Neutrophil (primary cell): ENCODE measurements at regions not wholly inside any gene's neighbourhood (a gene's known extent, or its start where the extent isn't known, plus 50 kb on each side); places are given as distances from the start of the nearest gene placed in this dataset.

Experiments
- H3K27ac ChIP-seq: fragments of 200-600 bp; sonication (generic); 2 replicates; pipeline ENCODE4 v1.5.1; 2016; ENCODE audit warnings: mild to moderate bottlenecking, moderate library complexity
- H3K27me3 ChIP-seq: fragments of 200-600 bp; sonication (generic); 2 replicates; pipeline ENCODE4 v1.6.0; 2016; ENCODE audit warnings: mild to moderate bottlenecking
- H3K36me3 ChIP-seq: fragments of 200-600 bp; sonication (generic); 2 replicates; pipeline ENCODE4 v1.5.1; 2017
- H3K4me1 ChIP-seq, 2 experiments: fragments of 200-600 bp in 1 of 2; sonication (generic) in 1 of 2; 1 replicate in 1 of 2; 2 replicates in 1 of 2; pipeline versions ENCODE4 v1.5.1 to v1.6.1; 2013 to 2016; ENCODE audit warnings: low read depth in 1 of 2, low read length in 1 of 2, mild to moderate bottlenecking in 1 of 2, moderate library complexity in 1 of 2; ENCODE audit not compliant: control insufficient read depth in 1 of 2, insufficient read depth in 1 of 2
- H3K4me3 ChIP-seq, 2 experiments: fragments of 200-600 bp in 1 of 2; sonication (generic) in 1 of 2; 1 replicate in 1 of 2; 2 replicates in 1 of 2; pipeline ENCODE4 v1.5.1; 2013 to 2016; ENCODE audit warnings: low read depth in 1 of 2, low read length in 1 of 2, mild to moderate bottlenecking in 1 of 2, moderate library complexity in 1 of 2
- H3K9me3 ChIP-seq: fragments of 200-600 bp; sonication (generic); 2 replicates; pipeline ENCODE4 v1.5.1; 2016
- TF ChIP-seq, protein P1 (sequence below): fragments of 200-600 bp; sonication (generic); IDR thresholded peaks from 2 replicates; pipeline ENCODE4 v1.5.1; 2016; ENCODE audit warnings: antibody characterized with exemption

DNA sequence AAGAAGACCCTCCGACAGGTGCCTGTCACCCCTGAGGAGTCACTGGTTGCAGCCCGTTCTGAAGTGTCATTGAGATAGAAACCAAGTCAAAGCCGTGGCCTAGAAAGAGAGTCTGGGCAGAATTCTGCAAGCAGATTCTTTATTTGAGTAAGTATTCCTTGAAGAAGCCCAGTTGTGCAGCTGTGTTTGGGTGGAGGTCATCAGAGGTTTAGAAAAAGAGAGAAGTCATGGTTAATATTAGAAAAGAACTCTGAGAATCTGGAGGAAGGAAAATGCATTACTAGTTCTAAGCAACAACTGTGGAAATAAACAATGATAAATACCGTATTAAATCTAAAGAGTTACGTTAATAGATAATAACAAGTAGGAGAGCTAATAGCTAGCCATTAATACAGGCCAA lies 118.8 kb upstream of the KIRREL3 start:
- TF ChIP-seq, protein P1, sequence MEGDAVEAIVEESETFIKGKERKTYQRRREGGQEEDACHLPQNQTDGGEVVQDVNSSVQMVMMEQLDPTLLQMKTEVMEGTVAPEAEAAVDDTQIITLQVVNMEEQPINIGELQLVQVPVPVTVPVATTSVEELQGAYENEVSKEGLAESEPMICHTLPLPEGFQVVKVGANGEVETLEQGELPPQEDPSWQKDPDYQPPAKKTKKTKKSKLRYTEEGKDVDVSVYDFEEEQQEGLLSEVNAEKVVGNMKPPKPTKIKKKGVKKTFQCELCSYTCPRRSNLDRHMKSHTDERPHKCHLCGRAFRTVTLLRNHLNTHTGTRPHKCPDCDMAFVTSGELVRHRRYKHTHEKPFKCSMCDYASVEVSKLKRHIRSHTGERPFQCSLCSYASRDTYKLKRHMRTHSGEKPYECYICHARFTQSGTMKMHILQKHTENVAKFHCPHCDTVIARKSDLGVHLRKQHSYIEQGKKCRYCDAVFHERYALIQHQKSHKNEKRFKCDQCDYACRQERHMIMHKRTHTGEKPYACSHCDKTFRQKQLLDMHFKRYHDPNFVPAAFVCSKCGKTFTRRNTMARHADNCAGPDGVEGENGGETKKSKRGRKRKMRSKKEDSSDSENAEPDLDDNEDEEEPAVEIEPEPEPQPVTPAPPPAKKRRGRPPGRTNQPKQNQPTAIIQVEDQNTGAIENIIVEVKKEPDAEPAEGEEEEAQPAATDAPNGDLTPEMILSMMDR: no peak

DNA sequence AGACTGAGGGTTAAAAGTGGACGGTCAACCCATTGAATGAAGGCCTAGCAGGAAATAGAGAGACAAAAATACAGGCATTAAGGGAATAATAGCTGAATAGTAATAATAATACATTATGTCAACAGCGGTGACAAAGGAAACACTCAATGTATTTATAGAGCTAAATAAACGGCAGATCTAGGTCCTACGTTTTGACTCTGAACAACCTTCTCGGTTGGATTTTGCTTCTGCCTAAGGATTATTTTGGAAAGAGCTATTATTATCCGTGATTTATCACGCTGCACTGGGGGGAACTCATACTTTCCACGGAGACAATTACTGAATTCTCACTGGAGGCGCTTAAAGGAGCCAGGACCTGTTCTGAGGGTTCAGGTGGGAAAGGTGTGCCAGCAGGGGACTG lies 118.2 kb upstream of the KIRREL3 start:
- no peaks in the 10 kb centered on the region for H3K9me3 ChIP-seq
- no peaks in the 10 kb centered on the region for H3K27me3 ChIP-seq
- no peak overlapping the region for H3K27ac ChIP-seq
- no peaks in the 10 kb centered on the region for H3K4me1 ChIP-seq
- no peak overlapping the region for H3K4me3 ChIP-seq
- no peaks in the 10 kb centered on the region for H3K36me3 ChIP-seq
- TF ChIP-seq, protein P1: no peak

More for the DNA sequence above, 118.8 kb upstream of the KIRREL3 start:
- Histone ChIP-seq H3K27me3 (no peaks in the 10 kb centered on the region), H3K4me3 (no peak overlapping the region), H3K36me3 (no peaks in the 10 kb centered on the region), H3K4me1 (no peaks in the 10 kb centered on the region), H3K9me3 (no peaks in the 10 kb centered on the region), H3K27ac (no peak overlapping the region)

DNA sequence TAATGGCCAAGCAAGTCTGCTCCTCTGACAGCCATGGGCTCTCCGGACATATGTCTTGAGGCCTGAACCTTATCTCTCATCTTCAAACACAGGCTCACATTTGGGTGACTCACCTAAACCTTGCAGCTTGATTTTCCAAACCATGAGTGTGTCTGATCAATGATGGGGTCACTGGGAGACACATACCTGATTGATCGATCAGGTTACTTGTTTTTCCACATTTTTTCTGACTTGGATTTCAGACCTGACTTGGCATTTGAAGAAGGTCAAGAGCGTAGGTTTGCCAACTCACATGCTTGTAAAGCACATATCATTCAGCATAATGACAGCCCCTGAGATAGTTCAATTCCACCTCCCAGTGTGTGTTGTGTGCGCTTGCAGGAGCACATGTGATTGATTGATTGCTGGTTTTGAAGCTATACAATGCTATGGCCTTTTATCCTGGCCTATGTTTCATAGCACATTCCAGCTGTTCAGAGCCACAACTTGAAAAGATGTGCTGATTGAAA lies 116.7 kb upstream of the KIRREL3 start:
- Histone ChIP-seq H3K4me3 (no peak overlapping the region), H3K9me3 (no peaks in the 10 kb centered on the region), H3K4me1 (no peaks in the 10 kb centered on the region), H3K27ac (no peak overlapping the region), H3K27me3 (no peaks in the 10 kb centered on the region), H3K36me3 (no peaks in the 10 kb centered on the region)
- TF ChIP-seq, protein P1: no peak

DNA sequence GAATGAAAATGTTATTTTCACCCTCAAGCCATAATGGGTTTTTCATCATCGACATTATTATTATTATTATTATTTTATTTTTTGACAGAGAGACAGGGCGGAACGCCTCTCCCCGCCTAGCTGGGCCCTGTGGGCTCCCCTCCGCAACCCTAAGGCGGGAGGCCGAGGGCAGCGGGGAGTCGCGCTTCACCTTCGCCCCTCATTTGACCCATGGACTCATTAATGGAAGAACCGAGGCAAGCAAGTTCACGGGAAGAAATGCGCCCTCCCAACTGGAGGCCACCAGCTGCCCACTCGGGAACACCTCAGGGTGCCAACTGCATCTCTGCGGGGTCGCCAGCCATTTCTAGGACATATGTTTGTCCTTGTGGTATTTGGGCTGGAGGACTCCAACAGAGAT lies 115.3 kb upstream of the KIRREL3 start:
- Histone ChIP-seq H3K9me3 (no peaks in the 10 kb centered on the region), H3K4me3 (no peak overlapping the region), H3K4me1 (no peaks in the 10 kb centered on the region), H3K27ac (no peak overlapping the region), H3K27me3 (no peaks in the 10 kb centered on the region), H3K36me3 (no peaks in the 10 kb centered on the region)
- TF ChIP-seq, protein P1: no peak

DNA sequence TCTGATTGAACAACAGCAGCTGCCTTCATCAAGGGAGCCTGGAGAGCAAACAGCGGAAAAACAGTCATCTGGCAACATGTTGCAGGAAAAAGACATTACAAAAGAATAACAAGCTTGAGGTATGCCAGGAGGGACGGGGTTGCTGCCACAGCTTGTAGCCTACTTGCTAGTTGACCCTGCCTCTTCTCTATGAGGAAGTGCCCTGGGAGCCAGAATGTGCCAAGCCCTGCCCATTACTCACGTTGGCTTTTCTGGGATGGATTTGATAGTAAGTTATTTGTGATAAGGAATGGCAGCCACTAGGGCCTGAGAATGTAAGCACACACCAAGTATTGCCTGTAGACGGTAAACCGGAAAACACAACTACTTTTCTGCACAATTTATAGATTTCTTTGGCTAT lies 113.5 kb upstream of the KIRREL3 start:
- TF ChIP-seq, protein P1: no peak
- H3K4me3 ChIP-seq: no peak overlapping the region
- H3K36me3 ChIP-seq: no peaks in the 10 kb centered on the region
- H3K9me3 ChIP-seq: no peaks in the 10 kb centered on the region
- no peak overlapping the region for H3K27ac ChIP-seq
- no peaks in the 10 kb centered on the region for H3K27me3 ChIP-seq
- no peaks in the 10 kb centered on the region for H3K4me1 ChIP-seq

DNA sequence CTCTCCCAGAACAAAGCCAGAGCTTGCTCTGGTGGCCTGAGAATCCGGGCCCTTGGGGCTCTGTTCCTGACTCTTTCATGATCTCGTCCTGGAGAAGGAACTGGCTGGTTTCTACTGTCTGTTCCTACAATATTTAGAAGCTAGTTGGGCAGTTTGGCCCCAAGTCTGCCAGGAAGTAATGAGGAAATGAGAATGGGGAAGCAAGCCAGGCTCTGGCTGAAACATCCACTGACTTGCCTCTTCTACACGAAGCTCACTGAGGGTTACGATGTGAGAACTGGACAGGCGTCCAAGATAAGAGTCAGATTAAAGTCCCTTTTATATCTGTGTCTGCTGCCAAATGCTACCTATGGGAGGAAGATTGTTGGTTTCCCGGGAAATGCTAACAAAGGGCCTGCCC lies 110.0 kb upstream of the KIRREL3 start:
- no peaks in the 10 kb centered on the region for H3K36me3 ChIP-seq
- no peaks in the 10 kb centered on the region for H3K27me3 ChIP-seq
- no peak overlapping the region for H3K27ac ChIP-seq
- no peaks in the 10 kb centered on the region for H3K4me1 ChIP-seq
- TF ChIP-seq, protein P1: no peak
- no peaks in the 10 kb centered on the region for H3K9me3 ChIP-seq
- no peak overlapping the region for H3K4me3 ChIP-seq
